Cardiac fibroblast (primary cell): ENCODE measurements at regions not wholly inside any gene's neighbourhood (a gene's known extent, or its start where the extent isn't known, plus 50 kb on each side); places are given as distances from the start of the nearest gene placed in this dataset.

Experiments used
- DNase-seq, 2 donors: peaks; one replicate each; pipeline versions ENCODE4 v3.0.0 to v3.0.0-alpha.2; 2010; ENCODE audit warnings: low read depth in 2 of 2
- H3K4me3 ChIP-seq, 2 donors: replicated peaks in 1 of 2; 1 replicate in 1 of 2; 2 replicates in 1 of 2; pipeline ENCODE4 v1.5.1; 2011; ENCODE audit warnings: low read depth in 2 of 2, low read length in 2 of 2, mild to moderate bottlenecking in 2 of 2, moderate library complexity in 1 of 2
- TF ChIP-seq, protein P1 (sequence below): IDR thresholded peaks from one replicate; pipeline ENCODE4 v1.5.1; 2011; ENCODE audit warnings: low read depth, mild to moderate bottlenecking, low read length, inconsistent platforms

DNA sequence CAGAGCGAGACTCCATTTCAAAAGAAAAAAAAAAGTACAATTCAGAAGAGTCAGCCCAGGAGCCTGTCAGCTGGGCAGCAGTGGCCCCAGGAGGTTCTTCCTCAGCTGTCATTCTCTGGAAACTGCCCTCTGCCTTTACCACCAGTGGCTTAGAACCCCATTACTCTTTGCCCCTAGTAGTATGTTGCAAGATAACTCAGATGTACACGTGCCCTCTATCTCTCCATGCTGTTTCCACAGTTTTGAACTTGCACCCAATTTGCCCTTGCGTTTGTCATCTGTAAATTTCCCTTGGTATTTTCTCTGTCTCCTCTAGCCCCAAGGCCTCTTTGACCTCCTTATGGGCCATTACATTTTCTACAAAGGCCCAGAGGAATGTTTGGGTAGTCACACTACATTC is 56.7 kb upstream of the PRKAR2B start:
- TF ChIP-seq, protein P1, sequence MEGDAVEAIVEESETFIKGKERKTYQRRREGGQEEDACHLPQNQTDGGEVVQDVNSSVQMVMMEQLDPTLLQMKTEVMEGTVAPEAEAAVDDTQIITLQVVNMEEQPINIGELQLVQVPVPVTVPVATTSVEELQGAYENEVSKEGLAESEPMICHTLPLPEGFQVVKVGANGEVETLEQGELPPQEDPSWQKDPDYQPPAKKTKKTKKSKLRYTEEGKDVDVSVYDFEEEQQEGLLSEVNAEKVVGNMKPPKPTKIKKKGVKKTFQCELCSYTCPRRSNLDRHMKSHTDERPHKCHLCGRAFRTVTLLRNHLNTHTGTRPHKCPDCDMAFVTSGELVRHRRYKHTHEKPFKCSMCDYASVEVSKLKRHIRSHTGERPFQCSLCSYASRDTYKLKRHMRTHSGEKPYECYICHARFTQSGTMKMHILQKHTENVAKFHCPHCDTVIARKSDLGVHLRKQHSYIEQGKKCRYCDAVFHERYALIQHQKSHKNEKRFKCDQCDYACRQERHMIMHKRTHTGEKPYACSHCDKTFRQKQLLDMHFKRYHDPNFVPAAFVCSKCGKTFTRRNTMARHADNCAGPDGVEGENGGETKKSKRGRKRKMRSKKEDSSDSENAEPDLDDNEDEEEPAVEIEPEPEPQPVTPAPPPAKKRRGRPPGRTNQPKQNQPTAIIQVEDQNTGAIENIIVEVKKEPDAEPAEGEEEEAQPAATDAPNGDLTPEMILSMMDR, result no peak
- H3K4me3 ChIP-seq, result no peak overlapping the region

DNA sequence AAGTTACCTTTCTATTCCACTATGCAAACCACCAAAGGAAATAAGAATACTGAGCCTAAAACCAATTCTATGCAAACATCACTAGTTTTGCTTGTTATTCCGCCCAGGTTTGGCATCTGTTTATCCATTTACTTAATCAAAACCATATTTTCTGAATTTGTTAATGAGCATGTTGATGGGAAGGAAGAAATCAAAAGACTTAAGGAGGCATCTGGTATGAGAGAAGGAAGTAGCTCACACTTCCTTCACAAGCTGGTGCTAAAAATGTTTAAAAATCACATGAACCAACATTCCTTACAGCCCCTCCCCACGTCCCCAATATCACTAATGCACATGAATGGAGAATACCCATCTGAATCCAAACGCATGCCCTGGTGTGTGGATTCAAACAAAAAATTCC is 52.0 kb upstream of the PRKAR2B start:
- TF ChIP-seq, protein P1, result no peak
- no peak for DNase-seq

More for the DNA sequence above, 56.7 kb upstream of the PRKAR2B start:
- DNase-seq, result no peak

More for the DNA sequence above, 52.0 kb upstream of the PRKAR2B start:
- no peak overlapping the region for H3K4me3 ChIP-seq
